A549 (cell line): ENCODE measurements at regions not wholly inside any gene's neighbourhood (a gene's known extent, or its start where the extent isn't known, plus 50 kb on each side); places are given as distances from the start of the nearest gene placed in this dataset.

Experiments used
- ATAC-seq, 2 experiments: fragments of 200-7000 bp in 1 of 2; fragments of >200 bp in 1 of 2; cut with Nextera tagmentation in 1 of 2; cut with Tn5 transposase in 1 of 2; 3 replicates each; pipeline versions ENCODE4 v1.8.0 to v1.9.1; 2018 to 2020; ENCODE audit warnings: mild to moderate bottlenecking in 1 of 2, moderate library complexity in 1 of 2
- CTCF ChIA-PET: fragments of 300-600 bp; sonication (Branson Sonifier 250); formaldehyde crosslinking; extraction: SDS; loops from one replicate; lab custom pipeline; 2021; ENCODE audit warnings: antibody characterized with exemption, inconsistent platforms; lab: Yijun Ruan, JAX
- POLR2A ChIA-PET: fragments of 350-600 bp; formaldehyde crosslinking; extraction: SDS; loops from one replicate; lab custom pipeline; 2021; ENCODE audit warnings: antibody characterized with exemption, inconsistent platforms; lab: Yijun Ruan, JAX
- DNase-seq, 2 experiments: peaks; one replicate each; pipeline versions ENCODE4 v3.0.0 to v3.0.0-alpha.2; 2011 to 2016; ENCODE audit warnings: low read depth in 1 of 2, low spot score in 1 of 2
- FAIRE-seq: peaks from 2 replicates; lab custom pipeline; 2011; peaks lifted over from hg19 to GRCh38; lab: Jason Lieb, UNC
- H3K27ac ChIP-seq, 2 experiments: fragments of >200 bp; sonication (Bioruptor Twin); formaldehyde crosslinking; 3 replicates each; pipeline ENCODE4 v1.5.1; 2016 to 2017
- H3K4me1 ChIP-seq: fragments of >200 bp; sonication (Bioruptor Twin); formaldehyde crosslinking; 3 replicates; pipeline ENCODE4 v1.6.1; 2016
- H3K4me2 ChIP-seq: fragments of >200 bp; sonication (Bioruptor Twin); formaldehyde crosslinking; 3 replicates; pipeline ENCODE4 v1.6.1; 2016
- H3K4me3 ChIP-seq: fragments of >200 bp; sonication (Bioruptor Twin); formaldehyde crosslinking; 3 replicates; pipeline ENCODE4 v1.5.1; 2016
- H3K9me3 ChIP-seq: fragments of >200 bp; sonication (Bioruptor Twin); formaldehyde crosslinking; 3 replicates; pipeline ENCODE4 v1.6.1; 2016
- BHLHE40 ChIP-seq: IDR thresholded peaks from 2 replicates; pipeline ENCODE4 v1.6.1; 2012; ENCODE audit warnings: low read depth, low read length, inconsistent platforms
- CHD4 ChIP-seq: fragments of 200-600 bp; sonication (generic); IDR thresholded peaks from 2 replicates; pipeline ENCODE4 v1.6.1; 2016; ENCODE audit warnings: antibody characterized with exemption, mild to moderate bottlenecking, borderline replicate concordance
- EHMT2 ChIP-seq: fragments of 200-600 bp; sonication (generic); IDR thresholded peaks from 2 replicates; pipeline ENCODE4 v1.6.1; 2016; ENCODE audit warnings: antibody characterized with exemption, low read depth, mild to moderate bottlenecking, moderate library complexity
- ESRRA ChIP-seq: fragments of 150-350 bp; IDR thresholded peaks from 2 replicates; pipeline ENCODE4 v1.6.1; 2014; ENCODE audit warnings: mild to moderate bottlenecking, low read length, borderline replicate concordance
- FOSB ChIP-seq: fragments of 250-450 bp; sonication (Bioruptor Pico); IDR thresholded peaks from 2 replicates; pipeline ENCODE4 v1.5.0; 2020; ENCODE audit warnings: mild to moderate bottlenecking, moderate library complexity
- HOXB5 ChIP-seq: fragments of 250-450 bp; sonication (Bioruptor Pico); IDR thresholded peaks from 2 replicates; pipeline ENCODE4 v1.5.0; 2020; ENCODE audit warnings: mild to moderate bottlenecking, moderate library complexity
- JUNB ChIP-seq: fragments of >200 bp; sonication (Bioruptor Twin); formaldehyde crosslinking; IDR thresholded peaks from 2 replicates; pipeline ENCODE4 v1.6.1; 2016
- KDM5A ChIP-seq: fragments of 200-600 bp; sonication (generic); IDR thresholded peaks from 2 replicates; pipeline ENCODE4 v1.6.1; 2016; ENCODE audit warnings: antibody characterized with exemption, mild to moderate bottlenecking
- NR3C1 ChIP-seq: fragments of >200 bp; sonication (Bioruptor Twin); formaldehyde crosslinking; IDR thresholded peaks from 3 replicates; pipeline ENCODE4 v1.6.1; 2017
- POLR2AphosphoS2 ChIP-seq: conservative IDR thresholded peaks from 2 replicates; pipeline ENCODE4 v1.6.1; 2012; ENCODE audit warnings: low read length, improper control_type of control experiment, inconsistent platforms
- RAD21 ChIP-seq, 2 experiments: fragments of >200 bp in 1 of 2; sonication (Bioruptor Twin) in 1 of 2; formaldehyde crosslinking in 1 of 2; IDR thresholded peaks in 1 of 2; conservative IDR thresholded peaks in 1 of 2; 2 replicates in 1 of 2; 3 replicates in 1 of 2; pipeline ENCODE4 v1.6.1; 2012 to 2018; ENCODE audit warnings: inconsistent platforms in 1 of 2
- RNF2 ChIP-seq: fragments of 200-600 bp; sonication (generic); IDR thresholded peaks from 2 replicates; pipeline ENCODE4 v1.6.1; 2016; ENCODE audit warnings: low read depth, mild to moderate bottlenecking, antibody characterized with exemption, moderate library complexity, borderline replicate concordance
- SMC3 ChIP-seq: fragments of >200 bp; sonication (Bioruptor Twin); formaldehyde crosslinking; IDR thresholded peaks from 3 replicates; pipeline ENCODE4 v1.6.1; 2018; ENCODE audit warnings: inconsistent platforms
- ZC3H11A ChIP-seq: fragments of 450-650 bp; IDR thresholded peaks from 2 replicates; pipeline ENCODE4 v1.6.1; 2014; ENCODE audit warnings: antibody characterized with exemption, mild to moderate bottlenecking
- ZFP36 ChIP-seq: fragments of 450-650 bp; IDR thresholded peaks from 2 replicates; pipeline ENCODE4 v1.6.1; 2014; ENCODE audit warnings: borderline replicate concordance; ENCODE audit not compliant: partially characterized antibody
- ZSCAN20 ChIP-seq: fragments of 250-450 bp; sonication (Bioruptor Pico); IDR thresholded peaks from 2 replicates; pipeline ENCODE4 v1.8.0; 2022; ENCODE audit warnings: mild to moderate bottlenecking, moderate library complexity
- WGBS: methylation state at CpG from one replicate; pipeline ENCODE4 v1.1.6; 2017; ENCODE audit errors: missing lambda C conversion rate; 5-methylcytosine and 5-hydroxymethylcytosine counted together
- TF ChIP-seq, protein P1 (sequence below): fragments of 250-450 bp; sonication (Bioruptor Pico); IDR thresholded peaks from 2 replicates; pipeline ENCODE4 v1.5.0; 2020; ENCODE audit warnings: low read depth, mild to moderate bottlenecking, moderate library complexity
- TF ChIP-seq, protein P2 (sequence below): fragments of 200-600 bp; sonication (generic); IDR thresholded peaks from 2 replicates; pipeline ENCODE4 v1.6.1; 2016; ENCODE audit warnings: antibody characterized with exemption, mild to moderate bottlenecking, moderate library complexity
- TF ChIP-seq, protein P3 (sequence below): fragments of 150-350 bp; IDR thresholded peaks from 2 replicates; pipeline ENCODE4 v1.6.1; 2014; ENCODE audit warnings: low read depth, mild to moderate bottlenecking, low read length
- TF ChIP-seq, protein P4 (sequence below): fragments of >200 bp; sonication (Bioruptor Twin); formaldehyde crosslinking; IDR thresholded peaks from 3 replicates; pipeline ENCODE4 v1.5.1; 2016

DNA sequence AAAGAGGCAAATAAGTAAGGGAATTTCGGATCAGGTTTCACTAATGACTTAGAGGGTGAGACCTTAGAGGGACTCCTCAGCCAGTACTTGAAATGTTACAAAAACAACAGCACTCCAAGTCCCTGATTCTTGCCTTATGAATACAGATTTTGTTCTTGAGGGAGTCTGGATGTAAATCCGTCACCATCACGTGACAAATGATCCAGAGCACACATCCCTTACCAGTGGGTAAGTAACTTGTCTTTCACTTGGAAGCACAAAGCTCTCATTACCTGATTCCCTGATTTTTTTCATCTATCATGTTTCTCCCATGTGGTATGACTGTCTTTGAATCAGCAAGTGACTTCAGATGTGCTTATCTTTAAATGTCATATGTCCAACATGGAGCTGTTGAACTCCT lies 595.3 kb upstream of the POU3F2 start:
- Histone ChIP-seq H3K4me1 (no peaks in the 10 kb centered on the region), H3K4me2 (no peak overlapping the region), H3K4me3 (no peak overlapping the region), H3K27ac (no peak overlapping the region), H3K9me3 (no peaks in the 10 kb centered on the region)
- POLR2A ChIA-PET, result no interaction called here
- WGBS, result 0% methylated on average over 3 of the region's 3 CpGs
- CTCF ChIA-PET, result no interaction called here
- ATAC-seq (no peak), FAIRE-seq (no peak), DNase-seq (no peak)
- TF ChIP-seq POLR2AphosphoS2 (no peak), CHD4 (no peak), JUNB (no peak), EHMT2 (no peak), RNF2 (no peak), ZSCAN20 (CRISPR knock-in tag) (no peak), BHLHE40 (no peak), ESRRA (no peak)
- TF ChIP-seq, all 56 proteins: peak for 0

DNA sequence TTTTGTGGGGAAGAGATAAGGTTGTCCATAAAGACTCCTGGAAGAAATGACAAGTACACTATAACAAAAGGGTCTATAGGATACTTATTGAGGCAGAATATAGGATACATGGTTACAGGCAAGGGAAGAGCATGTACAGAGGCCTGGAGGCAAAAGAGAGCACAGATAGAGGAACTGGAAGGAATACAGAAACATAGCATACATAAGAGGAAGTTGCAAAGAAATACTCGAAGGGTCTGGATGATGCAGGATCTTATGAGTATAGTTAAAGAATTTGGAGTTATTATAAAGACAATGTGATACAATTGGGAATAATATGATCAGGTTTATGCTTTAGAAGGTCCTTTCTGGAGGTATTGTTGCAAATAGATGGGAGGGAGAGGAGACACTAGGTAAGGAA lies 592.7 kb upstream of the POU3F2 start:
- POLR2A ChIA-PET, result no interaction called here
- WGBS, result 0% methylated on average over 1 of the region's 1 CpG
- TF ChIP-seq RAD21 (conservative IDR thresholded peaks at IDR 0.05 in 1 of 2, IDR thresholded peaks at IDR 0.05 in 1 of 2) (no peak), JUNB (no peak), CHD4 (no peak), NR3C1 (no peak), ZC3H11A (no peak), FOSB (CRISPR knock-in tag) (no peak), HOXB5 (CRISPR knock-in tag) (no peak), ZFP36 (no peak), SMC3 (no peak)
- TF ChIP-seq, protein P1, sequence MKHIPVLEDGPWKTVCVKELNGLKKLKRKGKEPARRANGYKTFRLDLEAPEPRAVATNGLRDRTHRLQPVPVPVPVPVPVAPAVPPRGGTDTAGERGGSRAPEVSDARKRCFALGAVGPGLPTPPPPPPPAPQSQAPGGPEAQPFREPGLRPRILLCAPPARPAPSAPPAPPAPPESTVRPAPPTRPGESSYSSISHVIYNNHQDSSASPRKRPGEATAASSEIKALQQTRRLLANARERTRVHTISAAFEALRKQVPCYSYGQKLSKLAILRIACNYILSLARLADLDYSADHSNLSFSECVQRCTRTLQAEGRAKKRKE (CRISPR knock-in tag), result no peak
- TF ChIP-seq, protein P2, sequence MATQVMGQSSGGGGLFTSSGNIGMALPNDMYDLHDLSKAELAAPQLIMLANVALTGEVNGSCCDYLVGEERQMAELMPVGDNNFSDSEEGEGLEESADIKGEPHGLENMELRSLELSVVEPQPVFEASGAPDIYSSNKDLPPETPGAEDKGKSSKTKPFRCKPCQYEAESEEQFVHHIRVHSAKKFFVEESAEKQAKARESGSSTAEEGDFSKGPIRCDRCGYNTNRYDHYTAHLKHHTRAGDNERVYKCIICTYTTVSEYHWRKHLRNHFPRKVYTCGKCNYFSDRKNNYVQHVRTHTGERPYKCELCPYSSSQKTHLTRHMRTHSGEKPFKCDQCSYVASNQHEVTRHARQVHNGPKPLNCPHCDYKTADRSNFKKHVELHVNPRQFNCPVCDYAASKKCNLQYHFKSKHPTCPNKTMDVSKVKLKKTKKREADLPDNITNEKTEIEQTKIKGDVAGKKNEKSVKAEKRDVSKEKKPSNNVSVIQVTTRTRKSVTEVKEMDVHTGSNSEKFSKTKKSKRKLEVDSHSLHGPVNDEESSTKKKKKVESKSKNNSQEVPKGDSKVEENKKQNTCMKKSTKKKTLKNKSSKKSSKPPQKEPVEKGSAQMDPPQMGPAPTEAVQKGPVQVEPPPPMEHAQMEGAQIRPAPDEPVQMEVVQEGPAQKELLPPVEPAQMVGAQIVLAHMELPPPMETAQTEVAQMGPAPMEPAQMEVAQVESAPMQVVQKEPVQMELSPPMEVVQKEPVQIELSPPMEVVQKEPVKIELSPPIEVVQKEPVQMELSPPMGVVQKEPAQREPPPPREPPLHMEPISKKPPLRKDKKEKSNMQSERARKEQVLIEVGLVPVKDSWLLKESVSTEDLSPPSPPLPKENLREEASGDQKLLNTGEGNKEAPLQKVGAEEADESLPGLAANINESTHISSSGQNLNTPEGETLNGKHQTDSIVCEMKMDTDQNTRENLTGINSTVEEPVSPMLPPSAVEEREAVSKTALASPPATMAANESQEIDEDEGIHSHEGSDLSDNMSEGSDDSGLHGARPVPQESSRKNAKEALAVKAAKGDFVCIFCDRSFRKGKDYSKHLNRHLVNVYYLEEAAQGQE, result no peak
- TF ChIP-seq, protein P3, sequence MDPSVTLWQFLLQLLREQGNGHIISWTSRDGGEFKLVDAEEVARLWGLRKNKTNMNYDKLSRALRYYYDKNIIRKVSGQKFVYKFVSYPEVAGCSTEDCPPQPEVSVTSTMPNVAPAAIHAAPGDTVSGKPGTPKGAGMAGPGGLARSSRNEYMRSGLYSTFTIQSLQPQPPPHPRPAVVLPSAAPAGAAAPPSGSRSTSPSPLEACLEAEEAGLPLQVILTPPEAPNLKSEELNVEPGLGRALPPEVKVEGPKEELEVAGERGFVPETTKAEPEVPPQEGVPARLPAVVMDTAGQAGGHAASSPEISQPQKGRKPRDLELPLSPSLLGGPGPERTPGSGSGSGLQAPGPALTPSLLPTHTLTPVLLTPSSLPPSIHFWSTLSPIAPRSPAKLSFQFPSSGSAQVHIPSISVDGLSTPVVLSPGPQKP, result no peak
- TF ChIP-seq, all 56 proteins: peak for 0
- no peak overlapping the region for H3K4me3 ChIP-seq
- H3K9me3 ChIP-seq, result no peaks in the 10 kb centered on the region
- CTCF ChIA-PET, result no interaction called here
- H3K4me2 ChIP-seq, result no peak overlapping the region
- DNase-seq, result no peak
- no peak overlapping the region for H3K27ac ChIP-seq
- FAIRE-seq, result no peak
- no peaks in the 10 kb centered on the region for H3K4me1 ChIP-seq
- no peak for ATAC-seq

DNA sequence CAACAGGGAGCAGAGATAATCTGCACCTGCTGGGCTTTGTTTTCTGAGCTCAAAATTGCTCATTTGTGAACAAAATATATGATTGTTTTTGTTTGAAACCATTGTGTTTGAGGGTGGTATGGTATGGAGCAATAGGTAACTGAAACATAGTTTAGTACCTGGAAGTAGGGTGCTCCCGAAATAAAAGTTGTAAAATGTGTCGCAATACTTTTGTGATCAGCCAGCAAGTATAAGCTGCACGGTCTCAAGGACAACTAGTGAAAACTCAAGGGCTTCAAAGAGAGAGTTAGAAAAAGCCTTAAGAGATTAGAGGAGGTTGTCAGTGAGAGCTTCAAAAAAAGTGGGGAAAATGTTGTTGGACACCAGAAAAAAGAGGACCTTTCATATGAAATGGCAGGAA lies 579.8 kb upstream of the POU3F2 start:
- ATAC-seq, result no peak

More for the DNA sequence above, 579.8 kb upstream of the POU3F2 start:
- Histone ChIP-seq H3K27ac (no peak overlapping the region), H3K4me3 (no peak overlapping the region), H3K9me3 (no peaks in the 10 kb centered on the region), H3K4me2 (no peak overlapping the region), H3K4me1 (no peaks in the 10 kb centered on the region)
- WGBS, result 2% methylated on average over 3 of the region's 3 CpGs
- POLR2A ChIA-PET, result no interaction called here
- no peak for TF ChIP-seq BHLHE40
- TF ChIP-seq, protein P4, sequence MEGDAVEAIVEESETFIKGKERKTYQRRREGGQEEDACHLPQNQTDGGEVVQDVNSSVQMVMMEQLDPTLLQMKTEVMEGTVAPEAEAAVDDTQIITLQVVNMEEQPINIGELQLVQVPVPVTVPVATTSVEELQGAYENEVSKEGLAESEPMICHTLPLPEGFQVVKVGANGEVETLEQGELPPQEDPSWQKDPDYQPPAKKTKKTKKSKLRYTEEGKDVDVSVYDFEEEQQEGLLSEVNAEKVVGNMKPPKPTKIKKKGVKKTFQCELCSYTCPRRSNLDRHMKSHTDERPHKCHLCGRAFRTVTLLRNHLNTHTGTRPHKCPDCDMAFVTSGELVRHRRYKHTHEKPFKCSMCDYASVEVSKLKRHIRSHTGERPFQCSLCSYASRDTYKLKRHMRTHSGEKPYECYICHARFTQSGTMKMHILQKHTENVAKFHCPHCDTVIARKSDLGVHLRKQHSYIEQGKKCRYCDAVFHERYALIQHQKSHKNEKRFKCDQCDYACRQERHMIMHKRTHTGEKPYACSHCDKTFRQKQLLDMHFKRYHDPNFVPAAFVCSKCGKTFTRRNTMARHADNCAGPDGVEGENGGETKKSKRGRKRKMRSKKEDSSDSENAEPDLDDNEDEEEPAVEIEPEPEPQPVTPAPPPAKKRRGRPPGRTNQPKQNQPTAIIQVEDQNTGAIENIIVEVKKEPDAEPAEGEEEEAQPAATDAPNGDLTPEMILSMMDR, result no peak
- no peak for TF ChIP-seq KDM5A
- CTCF ChIA-PET, result no interaction called here
- FAIRE-seq (no peak), DNase-seq (no peak)
